A673 (cell line): ENCODE measurements at regions not wholly inside any gene's neighbourhood (a gene's known extent, or its start where the extent isn't known, plus 50 kb on each side); places are given as distances from the start of the nearest gene placed in this dataset.

Source experiments
- EZH2 ChIP-seq: fragments of 200-600 bp; sonication (generic); IDR thresholded peaks from 2 replicates; pipeline ENCODE4 v1.6.1; 2017; ENCODE audit warnings: borderline replicate concordance, low read depth, mild to moderate bottlenecking, mixed read lengths, antibody characterized with exemption, low read length; ENCODE audit not compliant: poor library complexity, severe bottlenecking
- TF ChIP-seq, protein P1 (sequence below): fragments of 300-800, 200-600 bp; sonication (generic); conservative IDR thresholded peaks from 2 replicates; pipeline ENCODE4 v1.5.1; 2017; ENCODE audit warnings: low read depth, mild to moderate bottlenecking, antibody characterized with exemption, low read length, moderate library complexity, mixed read lengths

DNA sequence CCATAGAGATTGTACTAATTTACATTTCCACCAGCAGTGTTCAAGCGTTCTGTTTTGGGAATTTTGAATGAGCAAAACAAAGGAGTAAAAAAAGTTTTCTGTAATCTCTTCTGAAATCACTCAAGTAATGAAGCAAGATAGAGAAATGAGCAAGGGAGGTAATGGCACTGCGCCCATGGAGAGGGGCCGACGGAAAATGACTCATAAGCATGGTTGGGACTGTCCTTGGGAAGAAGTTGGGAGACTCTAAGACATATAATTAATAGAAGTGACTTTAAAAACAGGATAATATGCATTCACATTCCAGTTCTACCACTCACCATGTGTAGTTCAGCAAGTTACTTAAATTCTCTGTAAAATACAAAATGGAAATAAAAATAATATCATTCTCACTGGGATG is 62.5 kb upstream of the C5orf46 start:
- TF ChIP-seq, protein P1, sequence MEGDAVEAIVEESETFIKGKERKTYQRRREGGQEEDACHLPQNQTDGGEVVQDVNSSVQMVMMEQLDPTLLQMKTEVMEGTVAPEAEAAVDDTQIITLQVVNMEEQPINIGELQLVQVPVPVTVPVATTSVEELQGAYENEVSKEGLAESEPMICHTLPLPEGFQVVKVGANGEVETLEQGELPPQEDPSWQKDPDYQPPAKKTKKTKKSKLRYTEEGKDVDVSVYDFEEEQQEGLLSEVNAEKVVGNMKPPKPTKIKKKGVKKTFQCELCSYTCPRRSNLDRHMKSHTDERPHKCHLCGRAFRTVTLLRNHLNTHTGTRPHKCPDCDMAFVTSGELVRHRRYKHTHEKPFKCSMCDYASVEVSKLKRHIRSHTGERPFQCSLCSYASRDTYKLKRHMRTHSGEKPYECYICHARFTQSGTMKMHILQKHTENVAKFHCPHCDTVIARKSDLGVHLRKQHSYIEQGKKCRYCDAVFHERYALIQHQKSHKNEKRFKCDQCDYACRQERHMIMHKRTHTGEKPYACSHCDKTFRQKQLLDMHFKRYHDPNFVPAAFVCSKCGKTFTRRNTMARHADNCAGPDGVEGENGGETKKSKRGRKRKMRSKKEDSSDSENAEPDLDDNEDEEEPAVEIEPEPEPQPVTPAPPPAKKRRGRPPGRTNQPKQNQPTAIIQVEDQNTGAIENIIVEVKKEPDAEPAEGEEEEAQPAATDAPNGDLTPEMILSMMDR, result no peak
- TF ChIP-seq EZH2, result no peak
